ENCODE measurements at regions not wholly inside any gene's neighbourhood (a gene's known extent, or its start where the extent isn't known, plus 50 kb on each side); places are given as distances from the start of the nearest gene placed in this dataset.

DNA sequence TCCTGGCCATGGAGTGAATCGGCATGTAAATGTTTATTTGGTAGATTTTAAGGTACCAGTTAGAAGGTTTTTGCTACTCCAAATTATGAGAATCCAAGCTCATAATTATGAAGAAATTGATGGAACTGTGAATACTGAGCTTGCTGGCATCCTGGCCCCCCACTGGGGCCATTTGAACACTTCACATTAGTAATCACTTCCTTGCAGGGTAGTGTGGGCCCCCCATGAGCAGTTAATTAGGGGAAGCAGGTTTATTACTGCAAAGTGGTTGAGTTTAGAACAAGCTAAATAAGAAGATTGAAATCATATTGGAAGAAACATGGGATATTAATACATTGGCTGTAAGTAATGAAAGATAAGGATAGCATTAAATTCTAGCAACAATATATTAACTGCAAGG is 86.7 kb downstream of the S1PR1 start:
- no peaks in the 10 kb centered on the region for H3K4me1 ChIP-seq (ENCODE audit: insufficient read depth, low read length)
- WGBS (ENCODE audit: low lambda C conversion rate) = 37% methylated on average over 1 of the region's 1 CpG
- no peaks in the 10 kb centered on the region for H3K79me2 ChIP-seq (ENCODE audit: insufficient read depth, low read length)
- no peak overlapping the region for H3K27ac ChIP-seq (ENCODE audit: extremely low read length, insufficient read depth, low read length)
- BruUV-seq (replicated peaks) = no TSS peak
- DNase-seq (ENCODE audit: low spot score) = no peak
- H2AFZ ChIP-seq (ENCODE audit: low read length) = no peak overlapping the region
- H3K4me3 ChIP-seq (replicated peaks in 1 of 3; ENCODE audit: insufficient read depth in 1 of 3, low read depth in 2 of 3, low read length in 3 of 3) = no peak overlapping the region
- intact Hi-C loops (cut with micrococcal nuclease; ENCODE audit: unreplicated experiment) (no loop called here), in situ Hi-C loops (cut with HindIII; ENCODE audit: extremely low pct_ligation_motif_present, low pct_unique_long_range_greater_than_20kb) (no loop called here)
- H3K9me3 ChIP-seq (ENCODE audit: low read length) = no peaks in the 10 kb centered on the region
- H3K4me2 ChIP-seq (ENCODE audit: low read depth, low read length) = no peak overlapping the region
- H3K36me3 ChIP-seq (replicated peaks in 1 of 2; ENCODE audit: control insufficient read depth in 1 of 2, insufficient read depth in 2 of 2, low read length in 2 of 2) = no peaks in the 10 kb centered on the region
- ChIA-PET CTCF (ENCODE audit: low intra/inter-chr PET ratio, low total read pairs) (no interaction called here), POLR2A (no interaction called here)
- no peak for FAIRE-seq
- H3K27me3 ChIP-seq (ENCODE audit: control insufficient read depth in 1 of 2, insufficient read depth in 2 of 2, low read length in 2 of 2) = 0 out of 5 replicates have a peak, but pooled peaks cover 0 to 3% of the 10 kb centered on the region in 2 experiments
- no peak for ATAC-seq
- H4K20me1 ChIP-seq (ENCODE audit: insufficient read depth, low read length) = no peaks in the 10 kb centered on the region
- TF ChIP-seq SRF (IDR thresholded peaks at IDR 0.05; ENCODE audit: low read depth, low read length) (no peak), ZFAT (CRISPR knock-in tag; conservative IDR thresholded peaks at IDR 0.05) (no peak), ZNF737 (CRISPR knock-in tag; IDR thresholded peaks at IDR 0.05; ENCODE audit: borderline replicate concordance) (no peak)
- TF ChIP-seq, protein P1, sequence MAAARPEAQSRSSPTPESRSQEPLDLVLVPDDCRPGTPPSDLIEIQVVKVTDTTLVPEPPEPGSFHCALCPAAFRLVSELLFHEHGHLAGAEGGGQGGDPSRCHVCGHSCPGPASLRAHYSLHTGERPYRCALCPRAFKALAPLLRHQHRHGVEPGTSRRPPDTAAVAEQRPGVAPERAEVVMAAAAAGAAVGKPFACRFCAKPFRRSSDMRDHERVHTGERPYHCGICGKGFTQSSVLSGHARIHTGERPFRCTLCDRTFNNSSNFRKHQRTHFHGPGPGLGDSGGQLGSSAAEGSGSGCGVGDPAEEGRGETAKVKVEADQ (CRISPR knock-in tag; IDR thresholded peaks at IDR 0.05; ENCODE audit: borderline replicate concordance) = no peak
- no peak overlapping the region for H3K9ac ChIP-seq (ENCODE audit: insufficient read depth, low read depth, low read length)

- TF ChIP-seq ZFP1 (CRISPR knock-in tag; IDR thresholded peaks at IDR 0.05) = no peak
- TF ChIP-seq, protein P2, sequence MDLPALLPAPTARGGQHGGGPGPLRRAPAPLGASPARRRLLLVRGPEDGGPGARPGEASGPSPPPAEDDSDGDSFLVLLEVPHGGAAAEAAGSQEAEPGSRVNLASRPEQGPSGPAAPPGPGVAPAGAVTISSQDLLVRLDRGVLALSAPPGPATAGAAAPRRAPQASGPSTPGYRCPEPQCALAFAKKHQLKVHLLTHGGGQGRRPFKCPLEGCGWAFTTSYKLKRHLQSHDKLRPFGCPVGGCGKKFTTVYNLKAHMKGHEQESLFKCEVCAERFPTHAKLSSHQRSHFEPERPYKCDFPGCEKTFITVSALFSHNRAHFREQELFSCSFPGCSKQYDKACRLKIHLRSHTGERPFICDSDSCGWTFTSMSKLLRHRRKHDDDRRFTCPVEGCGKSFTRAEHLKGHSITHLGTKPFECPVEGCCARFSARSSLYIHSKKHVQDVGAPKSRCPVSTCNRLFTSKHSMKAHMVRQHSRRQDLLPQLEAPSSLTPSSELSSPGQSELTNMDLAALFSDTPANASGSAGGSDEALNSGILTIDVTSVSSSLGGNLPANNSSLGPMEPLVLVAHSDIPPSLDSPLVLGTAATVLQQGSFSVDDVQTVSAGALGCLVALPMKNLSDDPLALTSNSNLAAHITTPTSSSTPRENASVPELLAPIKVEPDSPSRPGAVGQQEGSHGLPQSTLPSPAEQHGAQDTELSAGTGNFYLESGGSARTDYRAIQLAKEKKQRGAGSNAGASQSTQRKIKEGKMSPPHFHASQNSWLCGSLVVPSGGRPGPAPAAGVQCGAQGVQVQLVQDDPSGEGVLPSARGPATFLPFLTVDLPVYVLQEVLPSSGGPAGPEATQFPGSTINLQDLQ (CRISPR knock-in tag; IDR thresholded peaks at IDR 0.05) = no peak
- TF ChIP-seq YEATS2 (CRISPR knock-in tag; IDR thresholded peaks at IDR 0.05; ENCODE audit: borderline replicate concordance) = no peak
- Histone ChIP-seq H4K20me1 (ENCODE audit: insufficient read depth, low read length) (no peaks in the 10 kb centered on the region), H3K9ac (ENCODE audit: insufficient read depth, low read depth, low read length) (no peak overlapping the region), H3K27me3 (ENCODE audit: control insufficient read depth in 1 of 2, insufficient read depth in 2 of 2, low read length in 2 of 2) (0 out of 5 replicates have a peak, but pooled peaks cover 0 to 3% of the 10 kb centered on the region in 2 experiments), H3K4me3 (replicated peaks in 1 of 3; ENCODE audit: insufficient read depth in 1 of 3, low read depth in 2 of 3, low read length in 3 of 3) (no peak overlapping the region), H3K4me2 (ENCODE audit: low read depth, low read length) (no peak overlapping the region), H3K27ac (ENCODE audit: extremely low read length, insufficient read depth, low read length) (no peak overlapping the region), H3K36me3 (replicated peaks in 1 of 2; ENCODE audit: control insufficient read depth in 1 of 2, insufficient read depth in 2 of 2, low read length in 2 of 2) (no peaks in the 10 kb centered on the region), H3K79me2 (ENCODE audit: insufficient read depth, low read length) (no peaks in the 10 kb centered on the region), H3K4me1 (ENCODE audit: insufficient read depth, low read length) (no peaks in the 10 kb centered on the region), H2AFZ (ENCODE audit: low read length) (no peak overlapping the region), H3K9me3 (ENCODE audit: low read length) (no peaks in the 10 kb centered on the region)
- ATAC-seq = no peak
- no TSS peak for BruUV-seq (replicated peaks)
- DNase-seq (ENCODE audit: low spot score) = no peak
- in situ Hi-C loops (cut with HindIII; ENCODE audit: extremely low pct_ligation_motif_present, low pct_unique_long_range_greater_than_20kb) = no loop called here
- CTCF ChIA-PET (ENCODE audit: low intra/inter-chr PET ratio, low total read pairs) = no interaction called here
- FAIRE-seq = no peak
- WGBS (ENCODE audit: low lambda C conversion rate) = 8% methylated on average over 1 of the region's 1 CpG
- POLR2A ChIA-PET = no interaction called here
- intact Hi-C loops (cut with micrococcal nuclease; ENCODE audit: unreplicated experiment) = no loop called here
Measured at GRCh38 chr1:101325144-101325543, 88.3 kb downstream of the S1PR1 start.

All from HepG2 (cell line).